ENCODE measurements at regions not wholly inside any gene's neighbourhood (a gene's known extent, or its start where the extent isn't known, plus 50 kb on each side); places are given as distances from the start of the nearest gene placed in this dataset.

- Mint-ChIP-seq H3K4me1 (peaks cover 19 to 24% of the 10 kb centered on the region in 2 donors), H3K9me3 (no peaks in the 10 kb centered on the region), H3K4me3 (no peak overlapping the region), H3K36me3 (no peaks in the 10 kb centered on the region), H3K27me3 (ENCODE audit: low read depth in 2 of 2) (no peaks in the 10 kb centered on the region), H3K27ac (no peak overlapping the region)
- Histone ChIP-seq H3K27me3 (ENCODE audit: control insufficient read depth, insufficient read depth, low read length) (no peaks in the 10 kb centered on the region), H3K27ac (ENCODE audit: low read length) (no peak overlapping the region), H3K4me1 (ENCODE audit: control insufficient read depth, insufficient read depth, low read length) (no peaks in the 10 kb centered on the region), H3K36me3 (ENCODE audit: control insufficient read depth, insufficient read depth, low read length) (no peaks in the 10 kb centered on the region), H3K9me3 (ENCODE audit: control insufficient read depth, insufficient read depth, low read length) (no peaks in the 10 kb centered on the region), H3K4me3 (ENCODE audit: low read length) (no peak overlapping the region)
- intact Hi-C loops (cut with micrococcal nuclease), result no loop called here
- TF ChIP-seq CTCF (IDR thresholded peaks at IDR 0.05), result no peak
- DNase-seq (no peak), ATAC-seq (no peak)
- WGBS (ENCODE audit: insufficient coverage), result 94% methylated on average over 3 of the region's 3 CpGs
Observed at GRCh38 chr7:33720870-33721269, 184.5 kb upstream of the BMPER start.

GRCh38 chr7:33721895-33722294 is 183.4 kb upstream of the BMPER start:
- DNase-seq, result no peak
- H3K36me3 Mint-ChIP-seq, result no peaks in the 10 kb centered on the region
- no peaks in the 10 kb centered on the region for H3K27me3 Mint-ChIP-seq (ENCODE audit: low read depth in 2 of 2)
- WGBS (ENCODE audit: insufficient coverage), result 93% methylated on average over 4 of the region's 4 CpGs
- Histone ChIP-seq H3K27me3 (ENCODE audit: control insufficient read depth, insufficient read depth, low read length) (no peaks in the 10 kb centered on the region), H3K27ac (ENCODE audit: low read length) (no peak overlapping the region), H3K4me3 (ENCODE audit: low read length) (no peak overlapping the region), H3K9me3 (ENCODE audit: control insufficient read depth, insufficient read depth, low read length) (no peaks in the 10 kb centered on the region), H3K36me3 (ENCODE audit: control insufficient read depth, insufficient read depth, low read length) (no peaks in the 10 kb centered on the region), H3K4me1 (ENCODE audit: control insufficient read depth, insufficient read depth, low read length) (no peaks in the 10 kb centered on the region)
- peaks cover 14 to 16% of the 10 kb centered on the region in 2 donors for H3K4me1 Mint-ChIP-seq
- no peak for ATAC-seq
- TF ChIP-seq CTCF (IDR thresholded peaks at IDR 0.05), result no peak
- H3K27ac Mint-ChIP-seq, result no peak overlapping the region
- no peak overlapping the region for H3K4me3 Mint-ChIP-seq
- H3K9me3 Mint-ChIP-seq, result no peaks in the 10 kb centered on the region
- intact Hi-C loops (cut with micrococcal nuclease), result no loop called here

- no peak overlapping the region for H3K27ac Mint-ChIP-seq
- TF ChIP-seq CTCF (IDR thresholded peaks at IDR 0.05), result no peak
- no peak for DNase-seq
- H3K27me3 Mint-ChIP-seq (ENCODE audit: low read depth in 2 of 2), result no peaks in the 10 kb centered on the region
- Histone ChIP-seq H3K4me3 (ENCODE audit: low read length) (no peak overlapping the region), H3K9me3 (ENCODE audit: control insufficient read depth, insufficient read depth, low read length) (no peaks in the 10 kb centered on the region), H3K27me3 (ENCODE audit: control insufficient read depth, insufficient read depth, low read length) (no peaks in the 10 kb centered on the region), H3K4me1 (ENCODE audit: control insufficient read depth, insufficient read depth, low read length) (no peaks in the 10 kb centered on the region), H3K36me3 (ENCODE audit: control insufficient read depth, insufficient read depth, low read length) (no peaks in the 10 kb centered on the region), H3K27ac (ENCODE audit: low read length) (no peak overlapping the region)
- H3K36me3 Mint-ChIP-seq, result no peaks in the 10 kb centered on the region
- intact Hi-C loops (cut with micrococcal nuclease), result no loop called here
- H3K4me1 Mint-ChIP-seq, result peaks cover 9 to 12% of the 10 kb centered on the region in 2 donors
- WGBS (ENCODE audit: insufficient coverage), result 95% methylated on average over 15 of the region's 15 CpGs
- H3K4me3 Mint-ChIP-seq, result no peak overlapping the region
- ATAC-seq, result no peak
- H3K9me3 Mint-ChIP-seq, result no peaks in the 10 kb centered on the region
Observed at GRCh38 chr7:33722383-33723101, 182.8 kb upstream of the BMPER start.

- H3K9me3 Mint-ChIP-seq, result no peaks in the 10 kb centered on the region
- intact Hi-C loops (cut with micrococcal nuclease), result no loop called here
- WGBS (ENCODE audit: insufficient coverage), result 82% methylated on average over 2 of the region's 3 CpGs
- no peaks in the 10 kb centered on the region for H3K36me3 Mint-ChIP-seq
- TF ChIP-seq CTCF (IDR thresholded peaks at IDR 0.05), result no peak
- H3K27ac Mint-ChIP-seq, result no peak overlapping the region
- DNase-seq, result no peak
- no peaks in the 10 kb centered on the region for H3K27me3 ChIP-seq (ENCODE audit: control insufficient read depth, insufficient read depth, low read length)
- H3K4me1 Mint-ChIP-seq, result peaks cover 9 to 12% of the 10 kb centered on the region in 2 donors
- H3K4me3 ChIP-seq (ENCODE audit: low read length), result no peak overlapping the region
- H3K9me3 ChIP-seq (ENCODE audit: control insufficient read depth, insufficient read depth, low read length), result no peaks in the 10 kb centered on the region
- H3K4me3 Mint-ChIP-seq, result no peak overlapping the region
- ATAC-seq, result no peak
- H3K36me3 ChIP-seq (ENCODE audit: control insufficient read depth, insufficient read depth, low read length), result no peaks in the 10 kb centered on the region
- H3K27me3 Mint-ChIP-seq (ENCODE audit: low read depth in 2 of 2), result no peaks in the 10 kb centered on the region
- H3K4me1 ChIP-seq (ENCODE audit: control insufficient read depth, insufficient read depth, low read length), result no peaks in the 10 kb centered on the region
- H3K27ac ChIP-seq (ENCODE audit: low read length), result no peak overlapping the region
Observed at GRCh38 chr7:33724201-33724600, 181.1 kb upstream of the BMPER start.

Data from natural killer cell (primary cell).